ENCODE measurements at regions not wholly inside any gene's neighbourhood (a gene's known extent, or its start where the extent isn't known, plus 50 kb on each side); places are given as distances from the start of the nearest gene placed in this dataset.

DNA sequence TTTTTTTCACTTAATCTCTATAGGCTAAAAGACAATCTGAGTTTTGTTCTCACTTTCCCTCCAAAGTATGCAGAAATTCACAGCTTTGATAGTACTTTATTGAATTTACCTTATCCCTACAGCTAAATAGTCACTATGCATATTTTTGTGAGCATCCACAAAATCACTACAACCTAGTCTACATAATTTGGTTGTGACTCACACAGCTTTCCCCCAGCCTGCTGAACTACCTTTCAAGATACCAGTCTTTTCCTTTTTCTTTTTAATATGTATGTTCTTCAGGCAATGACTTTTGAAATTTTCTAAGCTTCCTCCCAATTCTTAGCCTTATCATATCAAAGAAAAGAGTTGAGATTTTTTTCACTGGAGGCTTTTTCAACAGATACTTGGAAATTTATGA lies 347.3 kb upstream of the CDH6 start:
- H4K20me1 ChIP-seq (ENCODE audit: insufficient read depth) = no peaks in the 10 kb centered on the region
- H3K9me2 ChIP-seq = no peaks in the 10 kb centered on the region
- no peak overlapping the region for H2AFZ ChIP-seq (ENCODE audit: low read depth)
- H3K27me3 ChIP-seq (ENCODE audit: insufficient read depth) = no peaks in the 10 kb centered on the region
- no peaks in the 10 kb centered on the region for H3K36me3 ChIP-seq (replicated peaks in 1 of 2; ENCODE audit: control insufficient read depth in 1 of 2, insufficient read depth in 2 of 2, low read length in 1 of 2)
- no peaks in the 10 kb centered on the region for H3K9me3 ChIP-seq
- no peak overlapping the region for H3K9ac ChIP-seq
- no peaks in the 10 kb centered on the region for H3K79me2 ChIP-seq (ENCODE audit: insufficient read depth)
- TF ChIP-seq CHD2 (IDR thresholded peaks at IDR 0.05; ENCODE audit: low read length, partially characterized antibody) (no peak), SIN3A (IDR thresholded peaks at IDR 0.05; ENCODE audit: borderline replicate concordance, low read depth, low read length) (no peak), RFX5 (IDR thresholded peaks at IDR 0.05; ENCODE audit: low read length) (no peak), POLR2AphosphoS5 (IDR thresholded peaks at IDR 0.05; ENCODE audit: low read depth, low read length) (no peak), FOSL2 (IDR thresholded peaks at IDR 0.05; ENCODE audit: borderline replicate concordance, low read depth) (no peak), NFIC (IDR thresholded peaks at IDR 0.05; ENCODE audit: borderline replicate concordance) (no peak), ELF1 (IDR thresholded peaks at IDR 0.05) (no peak), USF1 (IDR thresholded peaks at IDR 0.05; ENCODE audit: borderline replicate concordance, low read depth) (no peak), EZH2phosphoT487 (IDR thresholded peaks at IDR 0.05; ENCODE audit: borderline replicate concordance, low read depth) (no peak), MEF2A (IDR thresholded peaks at IDR 0.05; ENCODE audit: borderline replicate concordance, low read depth) (no peak), JUND (IDR thresholded peaks at IDR 0.05) (no peak)
- no peak overlapping the region for H3K4me2 ChIP-seq
- ChIA-PET CTCF (no interaction called here), POLR2A (no interaction called here)
- H3K27ac ChIP-seq (ENCODE audit: low read depth in 2 of 2, low read length in 1 of 2) = no peak overlapping the region
- no peaks in the 10 kb centered on the region for H3K4me1 ChIP-seq (ENCODE audit: control insufficient read depth in 1 of 2, insufficient read depth in 2 of 2, low read depth in 1 of 2, low read length in 1 of 2)
- DNase-seq = no peak
- H3F3A ChIP-seq (replicated peaks; ENCODE audit: insufficient read depth) = no peaks in the 10 kb centered on the region
- H3K4me3 ChIP-seq (ENCODE audit: low read depth in 2 of 2, low read length in 1 of 2) = no peak overlapping the region

- no peak overlapping the region for H3K27ac ChIP-seq (ENCODE audit: low read depth in 2 of 2, low read length in 1 of 2)
- no peaks in the 10 kb centered on the region for H3K9me2 ChIP-seq
- ChIA-PET CTCF (no interaction called here), POLR2A (no interaction called here)
- H3K36me3 ChIP-seq (replicated peaks in 1 of 2; ENCODE audit: control insufficient read depth in 1 of 2, insufficient read depth in 2 of 2, low read length in 1 of 2) = no peaks in the 10 kb centered on the region
- H3K4me3 ChIP-seq (ENCODE audit: low read depth in 2 of 2, low read length in 1 of 2) = no peak overlapping the region
- DNase-seq = no peak
- TF ChIP-seq, protein P1, sequence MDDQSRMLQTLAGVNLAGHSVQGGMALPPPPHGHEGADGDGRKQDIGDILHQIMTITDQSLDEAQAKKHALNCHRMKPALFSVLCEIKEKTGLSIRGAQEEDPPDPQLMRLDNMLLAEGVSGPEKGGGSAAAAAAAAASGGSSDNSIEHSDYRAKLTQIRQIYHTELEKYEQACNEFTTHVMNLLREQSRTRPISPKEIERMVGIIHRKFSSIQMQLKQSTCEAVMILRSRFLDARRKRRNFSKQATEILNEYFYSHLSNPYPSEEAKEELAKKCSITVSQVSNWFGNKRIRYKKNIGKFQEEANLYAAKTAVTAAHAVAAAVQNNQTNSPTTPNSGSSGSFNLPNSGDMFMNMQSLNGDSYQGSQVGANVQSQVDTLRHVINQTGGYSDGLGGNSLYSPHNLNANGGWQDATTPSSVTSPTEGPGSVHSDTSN (IDR thresholded peaks at IDR 0.05) = no peak
- TF ChIP-seq CTCF (IDR thresholded peaks at IDR 0.05) (no peak), IRF3 (IDR thresholded peaks at IDR 0.05; ENCODE audit: low read depth, low read length) (no peak), MXI1 (IDR thresholded peaks at IDR 0.05; ENCODE audit: low read depth, low read length) (no peak), GABPA (IDR thresholded peaks at IDR 0.05; ENCODE audit: low read depth) (no peak), EZH2phosphoT487 (IDR thresholded peaks at IDR 0.05; ENCODE audit: borderline replicate concordance, low read depth) (no peak), MEF2A (IDR thresholded peaks at IDR 0.05; ENCODE audit: borderline replicate concordance, low read depth) (no peak)
- TF ChIP-seq, protein P2, sequence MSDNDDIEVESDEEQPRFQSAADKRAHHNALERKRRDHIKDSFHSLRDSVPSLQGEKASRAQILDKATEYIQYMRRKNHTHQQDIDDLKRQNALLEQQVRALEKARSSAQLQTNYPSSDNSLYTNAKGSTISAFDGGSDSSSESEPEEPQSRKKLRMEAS (IDR thresholded peaks at IDR 0.05; ENCODE audit: low read depth) = no peak
- H4K20me1 ChIP-seq (ENCODE audit: insufficient read depth) = no peaks in the 10 kb centered on the region
- no peak overlapping the region for H3K9ac ChIP-seq
- 7% methylated on average over 2 of the region's 2 CpGs for WGBS (ENCODE audit: low lambda C conversion rate)
- no peaks in the 10 kb centered on the region for H3F3A ChIP-seq (replicated peaks; ENCODE audit: insufficient read depth)
- no peaks in the 10 kb centered on the region for H3K4me1 ChIP-seq (ENCODE audit: control insufficient read depth in 1 of 2, insufficient read depth in 2 of 2, low read depth in 1 of 2, low read length in 1 of 2)
- no peaks in the 10 kb centered on the region for H3K79me2 ChIP-seq (ENCODE audit: insufficient read depth)
- H3K9me3 ChIP-seq = no peaks in the 10 kb centered on the region
- H2AFZ ChIP-seq (ENCODE audit: low read depth) = no peak overlapping the region
- no peak overlapping the region for H3K4me2 ChIP-seq
- no peaks in the 10 kb centered on the region for H3K27me3 ChIP-seq (ENCODE audit: insufficient read depth)
These were observed 348.3 kb upstream of the CDH6 start for GRCh38 chr5:30845194-30845593.

All from SK-N-SH (cell line).